Heart right ventricle (tissue), 16 donors: ENCODE measurements at regions not wholly inside any gene's neighbourhood (a gene's known extent, or its start where the extent isn't known, plus 50 kb on each side); places are given as distances from the start of the nearest gene placed in this dataset.

Experiments used
- ATAC-seq, 8 donors: fragments of 200-7000 bp; cut with Tn5 transposase; one replicate each; pipeline ENCODE4 v1.9.1; 2020; ENCODE audit warnings: mild to moderate bottlenecking in 8 of 8, moderate library complexity in 8 of 8, moderate number of reproducible peaks in 1 of 8
- DNase-seq, 2 donors: peaks; one replicate each; pipeline ENCODE4 v3.0.0-alpha.2; 2020
- H3K27ac ChIP-seq, 10 donors: fragments of 200-600 bp; sonication (generic) in 2 of 10; one replicate each; pipeline versions ENCODE4 v1.5.0 to v1.8.0; 2020 to 2022; ENCODE audit warnings: mild to moderate bottlenecking in 3 of 10
- H3K27me3 ChIP-seq, 7 donors: fragments of 200-600 bp; one replicate each; pipeline ENCODE4 v1.8.0; 2021 to 2022; ENCODE audit warnings: mild to moderate bottlenecking in 2 of 7
- H3K36me3 ChIP-seq, 9 donors: fragments of 200-600 bp; sonication (generic) in 1 of 9; one replicate each; pipeline versions ENCODE4 v1.5.0 to v1.8.0; 2020 to 2022; ENCODE audit warnings: mild to moderate bottlenecking in 2 of 9
- H3K4me1 ChIP-seq, 9 donors: fragments of 200-600 bp; sonication (generic) in 1 of 9; one replicate each; pipeline versions ENCODE4 v1.5.0 to v1.8.0; 2020 to 2022; ENCODE audit warnings: mild to moderate bottlenecking in 4 of 9
- H3K4me3 ChIP-seq, 10 donors: fragments of 200-600 bp; sonication (generic) in 2 of 10; one replicate each; pipeline versions ENCODE4 v1.5.0 to v1.8.0; 2020 to 2022; ENCODE audit warnings: mild to moderate bottlenecking in 7 of 10, moderate library complexity in 2 of 10
- H3K9me3 ChIP-seq, 11 donors: fragments of 200-600 bp in 10 of 11; sonication (generic) in 2 of 11; one replicate each; pipeline versions ENCODE4 v1.5.0 to v1.8.0; 2013 to 2022; ENCODE audit warnings: mild to moderate bottlenecking in 2 of 11, control low read depth in 1 of 11, moderate library complexity in 1 of 11
- CTCF ChIP-seq, 9 donors: fragments of 200-600 bp; sonication (generic) in 2 of 9; IDR thresholded peaks; one replicate each; pipeline versions ENCODE4 v1.5.0 to v1.8.0; 2021 to 2022; ENCODE audit warnings: antibody characterized with exemption in 9 of 9, mild to moderate bottlenecking in 5 of 9, moderate library complexity in 1 of 9
- whole genome bisulfite sequencing, 2 donors: extraction: QIAGEN DNeasy Blood & Tissue Kit; methylation state at CpG; one replicate each; pipeline ENCODE4 v1.1.7; 2013; ENCODE audit warnings: inconsistent platforms in 1 of 2; 5-methylcytosine and 5-hydroxymethylcytosine counted together
- intact Hi-C, 10 donors: fragments of 100-400 bp; cut with DNase I; formaldehyde crosslinking; loops; one replicate each; pipeline versions ENCODE4 v1.11.1 to v1.14.2; 2022
- donor health status: Arrhythmogenic right ventricular cardiomyopathy.
- donor health status: ischemic (EF 13 %, LVEDD 7.1; RV severe dilation, severe dysfunction).
- donor health status: healthy with polysubstance abuse.
- donor health status: DM: no; HTN: yes; CAD: no.
- donor health status: DM: no; HTN: no; CAD: no.
- donor health status: ischemic (EF 25% LVEDD 6.9; RV normal size, moderate dysfunction).
- donor health status: ischemic (EF 25% LVEDD 5.7; RV mildly dilated, moderate dysfunction).
- donor health status: healthy.
- donor health status: DM: yes; HTN: yes; CAD: no.
- donor health status: Ischemic cardiomyopathy.
- donor health status: ischemic (EF 35%, LVEDD 5.7; RV mildly dilated, moderate dysfunction).
- donor health status: nonischemic (EF 11% LVEDD 7.7; RV severe dilation, severe dysfunction).
- donor health status: DM: yes; HTN: yes; CAD: no.
- donor health status: PGD.
- donor health status: ischemic (EF 29% LVEDD 5.4; RV normal size, mild dysfunction).
- donor health status: nonischemic (EF 23%, LVEDD 6.1; RV moderate dilation, normal function).

GRCh38 chr18:28407681-28408080 lies 230.8 kb upstream of the CDH2 start:
- Histone ChIP-seq H3K27me3 (no peaks in the 10 kb centered on the region), H3K4me3 (no peak overlapping the region), H3K9me3 (peaks cover 0 to 9% (median 0%) of the 10 kb centered on the region in 11 donors), H3K4me1 (peaks cover 0 to 9% (median 0%) of the 10 kb centered on the region in 9 donors), H3K36me3 (no peaks in the 10 kb centered on the region), H3K27ac (no peak overlapping the region)
- WGBS, 2 donors: 57 to 83% methylated on average over 1 of the region's 1 CpG
- no peak for TF ChIP-seq CTCF (IDR thresholded peaks at IDR 0.05)
- intact Hi-C loops: loop anchor here in 1 of 10 donors (1.0 kb wide), 1 partner anchor 11 kb away; no protein-coding TSS in a partner anchor
- DNase-seq: no peak
- no peak for ATAC-seq

GRCh38 chr18:28406533-28406932 lies 229.6 kb upstream of the CDH2 start:
- Histone ChIP-seq H3K4me3 (no peak overlapping the region), H3K36me3 (no peaks in the 10 kb centered on the region), H3K27ac (no peak overlapping the region), H3K27me3 (no peaks in the 10 kb centered on the region), H3K9me3 (peaks cover 0 to 9% (median 0%) of the 10 kb centered on the region in 11 donors), H3K4me1 (peaks cover 0 to 1% (median 0%) of the 10 kb centered on the region in 9 donors)
- TF ChIP-seq CTCF (IDR thresholded peaks at IDR 0.05): no peak
- DNase-seq: no peak
- intact Hi-C loops: no loop called here
- no peak for ATAC-seq
- WGBS, 2 donors: 52 to 59% methylated on average over 3 of the region's 3 CpGs

- 67 to 82% methylated on average over 1 of the region's 1 CpG for WGBS, 2 donors
- Histone ChIP-seq H3K27ac (no peak overlapping the region), H3K36me3 (no peaks in the 10 kb centered on the region), H3K27me3 (no peaks in the 10 kb centered on the region), H3K4me3 (no peak overlapping the region), H3K9me3 (peaks cover 0 to 4% (median 0%) of the 10 kb centered on the region in 11 donors), H3K4me1 (no peaks in the 10 kb centered on the region)
- ATAC-seq (no peak), DNase-seq (no peak)
- TF ChIP-seq CTCF (IDR thresholded peaks at IDR 0.05): no peak
- intact Hi-C loops: no loop called here
These were observed 227.8 kb upstream of the CDH2 start for GRCh38 chr18:28404694-28405093.

- no peaks in the 10 kb centered on the region for H3K4me1 ChIP-seq
- H3K9me3 ChIP-seq: peaks cover 0 to 17% (median 0%) of the 10 kb centered on the region in 11 donors
- DNase-seq: no peak
- H3K27me3 ChIP-seq: no peaks in the 10 kb centered on the region
- no peak for TF ChIP-seq CTCF (IDR thresholded peaks at IDR 0.05)
- no peak overlapping the region for H3K4me3 ChIP-seq
- ATAC-seq: no peak
- no peak overlapping the region for H3K27ac ChIP-seq
- intact Hi-C loops: loop anchor here in 1 of 10 donors (10.0 kb wide), 1 partner anchor 55 kb away; no protein-coding TSS in a partner anchor
- 66 to 77% methylated on average over 5 of the region's 5 CpGs for WGBS, 2 donors
- no peaks in the 10 kb centered on the region for H3K36me3 ChIP-seq
These were observed 222.9 kb upstream of the CDH2 start for GRCh38 chr18:28399781-28400362.
